KOPT-K1 (cell line): ENCODE measurements at regions not wholly inside any gene's neighbourhood (a gene's known extent, or its start where the extent isn't known, plus 50 kb on each side); places are given as distances from the start of the nearest gene placed in this dataset.
"Not testable (repeated sequence)": the region's sequence is repeated elsewhere in the genome, so short reads cannot be mapped to it uniquely, and the experiment has no call there.

Experiments
- H3K27ac ChIP-seq: fragments of 200-600 bp; sonication (generic); 2 replicates; pipeline ENCODE4 v1.5.1; 2016; ENCODE audit warnings: antibody characterized with exemption, mild to moderate bottlenecking, low read depth, low read length; ENCODE audit not compliant: poor library complexity, severe bottlenecking
- H3K36me3 ChIP-seq: fragments of 200-600 bp; sonication (generic); 2 replicates; pipeline ENCODE4 v1.5.1; 2017; ENCODE audit warnings: antibody characterized with exemption, mild to moderate bottlenecking, low read length, moderate library complexity; ENCODE audit not compliant: insufficient read depth
- H3K9me3 ChIP-seq: fragments of 200-600 bp; sonication (generic); 2 replicates; pipeline ENCODE4 v1.5.1; 2017; ENCODE audit warnings: antibody characterized with exemption, low read length, mild to moderate bottlenecking; ENCODE audit not compliant: insufficient read depth, poor library complexity, severe bottlenecking

DNA sequence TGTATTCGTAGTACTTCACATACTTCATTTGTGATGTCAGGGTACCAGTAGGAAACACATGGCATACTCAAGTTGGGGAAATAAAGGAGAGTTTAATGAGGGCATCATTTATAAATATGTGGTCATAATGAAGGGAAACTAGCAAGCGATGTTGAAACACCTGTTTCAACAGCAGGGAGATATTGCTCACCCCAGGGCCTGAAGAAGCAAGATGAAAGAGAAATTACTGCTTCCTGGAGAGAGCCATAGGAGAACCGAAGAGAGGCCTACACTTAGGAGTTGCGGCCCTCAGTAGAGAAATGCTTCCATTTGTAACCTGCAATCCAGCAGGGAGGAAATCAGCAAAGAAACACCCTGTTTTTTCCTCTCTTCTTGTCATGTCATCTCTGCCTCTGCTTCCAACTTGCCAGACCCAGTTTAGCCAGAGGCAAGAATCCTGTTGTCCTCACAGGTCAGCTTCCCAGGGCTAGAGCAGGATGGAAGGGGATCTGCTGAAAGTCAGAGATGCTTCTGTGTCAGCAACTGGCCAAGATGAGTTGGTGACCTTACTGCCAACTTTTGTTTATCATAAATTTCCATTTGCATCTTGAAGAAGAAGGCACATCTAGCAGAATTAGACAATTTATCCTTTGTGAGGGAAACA is 67.6 kb upstream of the TSPAN2 start:
- Histone ChIP-seq H3K27ac (no peak overlapping the region), H3K36me3 (no peaks in the 10 kb centered on the region), H3K9me3 (no peaks in the 10 kb centered on the region)

DNA sequence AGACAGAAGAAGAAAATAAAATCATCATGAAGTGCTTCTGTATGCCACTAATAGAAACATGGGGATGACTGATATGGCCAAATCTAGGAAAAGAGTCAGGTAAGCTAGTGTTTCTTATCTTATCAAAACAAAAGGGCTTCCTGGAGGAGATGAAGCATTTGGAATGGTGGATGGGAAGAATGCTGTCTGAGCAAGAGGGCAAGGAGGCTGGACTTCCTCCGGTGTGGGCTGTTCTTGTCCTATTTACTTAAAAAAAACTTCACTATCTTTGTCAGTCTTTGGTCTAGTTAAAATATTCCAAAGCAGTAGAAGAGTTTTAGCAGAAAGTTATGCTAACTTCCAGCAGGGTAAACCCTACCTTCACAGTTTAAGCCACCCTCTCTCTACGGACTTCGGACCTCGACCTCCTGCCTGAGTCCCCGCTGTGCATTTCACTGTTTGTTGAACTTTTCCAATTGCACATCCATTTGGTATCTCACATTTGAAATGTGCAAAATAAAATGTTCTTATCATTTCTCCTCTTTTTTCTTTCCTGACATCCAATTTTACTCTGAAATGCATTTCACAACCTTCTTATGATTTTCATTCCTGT is 64.8 kb upstream of the TSPAN2 start:
- H3K9me3 ChIP-seq, result no peaks in the 10 kb centered on the region
- H3K27ac ChIP-seq, result no peak overlapping the region
- H3K36me3 ChIP-seq, result no peaks in the 10 kb centered on the region

GRCh38 chr1:115147928-115148327 is 58.6 kb upstream of the TSPAN2 start:
- not testable (repeated sequence) for H3K9me3 ChIP-seq, H3K36me3 ChIP-seq
- peak overlapping the region; percentile 13 for H3K27ac ChIP-seq

GRCh38 chr1:115145226-115145625 is 55.9 kb upstream of the TSPAN2 start:
- H3K36me3 ChIP-seq, result no peaks in the 10 kb centered on the region
- H3K9me3 ChIP-seq, result no peaks in the 10 kb centered on the region
- no peak overlapping the region for H3K27ac ChIP-seq

GRCh38 chr1:115144176-115144575 is 54.9 kb upstream of the TSPAN2 start:
- H3K9me3 ChIP-seq, result no peaks in the 10 kb centered on the region
- no peaks in the 10 kb centered on the region for H3K36me3 ChIP-seq
- no peak overlapping the region for H3K27ac ChIP-seq

- Histone ChIP-seq H3K9me3 (no peaks in the 10 kb centered on the region), H3K36me3 (no peaks in the 10 kb centered on the region), H3K27ac (no peak overlapping the region)
These were observed 53.3 kb upstream of the TSPAN2 start for GRCh38 chr1:115142616-115143015.

- Histone ChIP-seq H3K36me3 (no peaks in the 10 kb centered on the region), H3K27ac (no peak overlapping the region), H3K9me3 (no peaks in the 10 kb centered on the region)
These were observed 51.8 kb upstream of the TSPAN2 start for GRCh38 chr1:115141145-115141454.

GRCh38 chr1:115140442-115141144 is 51.3 kb upstream of the TSPAN2 start:
- H3K27ac ChIP-seq, result no peak overlapping the region
- no peaks in the 10 kb centered on the region for H3K36me3 ChIP-seq

DNA sequence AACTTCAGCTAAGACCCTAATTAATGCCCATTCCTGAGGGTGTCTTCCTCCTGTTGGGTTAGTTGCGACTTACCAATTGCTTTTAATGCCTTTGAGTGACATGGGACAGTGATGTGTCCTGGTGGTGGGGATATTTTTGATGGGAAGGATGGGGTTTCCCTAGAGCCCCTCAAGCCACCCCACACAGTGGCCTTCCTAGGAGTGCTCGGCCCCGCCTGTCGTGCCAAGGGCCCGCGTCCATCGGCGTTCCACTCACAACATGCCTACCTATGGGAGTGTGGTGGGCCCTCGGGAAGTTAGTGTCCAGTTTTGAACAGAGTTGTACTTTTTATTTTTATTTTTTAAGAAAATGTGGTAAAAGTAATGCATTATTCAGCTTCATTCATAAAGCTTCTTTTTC is 50.1 kb upstream of the TSPAN2 start:
- Histone ChIP-seq H3K27ac (peak overlapping the region; percentile 7), H3K36me3 (no peaks in the 10 kb centered on the region), H3K9me3 (no peaks in the 10 kb centered on the region)

More at GRCh38 chr1:115140442-115141144, 51.3 kb upstream of the TSPAN2 start:
- no peaks in the 10 kb centered on the region for H3K9me3 ChIP-seq
